ENCODE measurements at regions not wholly inside any gene's neighbourhood (a gene's known extent, or its start where the extent isn't known, plus 50 kb on each side); places are given as distances from the start of the nearest gene placed in this dataset.
A peak's percentile ranks its signal among the peaks of the same experiment; 100 is the strongest.

GRCh38 chr13:74907788-74908187 is 574.2 kb downstream of the TBC1D4 start:
- H3K79me2 ChIP-seq (ENCODE audit: control insufficient read depth in 1 of 2, insufficient read depth in 2 of 2, low read length in 2 of 2), result no peaks in the 10 kb centered on the region
- no peak for FAIRE-seq
- TF ChIP-seq CBX8 (IDR thresholded peaks at IDR 0.05; ENCODE audit: borderline replicate concordance, low read depth, low read length), result no peak

More at GRCh38 chr13:74907788-74908187, 574.2 kb downstream of the TBC1D4 start:
- H3K4me3 ChIP-seq (ENCODE audit: extremely low read depth in 1 of 4, insufficient read depth in 2 of 4, low read depth in 3 of 4, low read length in 4 of 4), result no peak overlapping the region
- H4K91ac ChIP-seq (replicated peaks; ENCODE audit: insufficient read length, low read length), result no peak overlapping the region
- WGBS, 2 experiments (ENCODE audit: extremely low coverage in 1 of 2, insufficient coverage in 1 of 2, insufficient read length in 1 of 2, insufficient replicate concordance in 2 of 2, low coverage in 1 of 2, low lambda C conversion rate in 2 of 2, missing lambda C conversion rate in 1 of 2), result 99% methylated on average over 5 of the region's 5 CpGs; no CpG with 5 or more reads in 1 of the 2 experiments
- H3K23me2 ChIP-seq (ENCODE audit: low read depth, low read length), result no peaks in the 10 kb centered on the region
- H3K14ac ChIP-seq (ENCODE audit: insufficient read length), result no peak overlapping the region
- H3K79me1 ChIP-seq (ENCODE audit: low read depth, low read length), result no peaks in the 10 kb centered on the region
- H3K4ac ChIP-seq (replicated peaks; ENCODE audit: insufficient read length, low read depth, low read length), result no peak overlapping the region
- H3K23ac ChIP-seq (ENCODE audit: insufficient read length), result no peak overlapping the region
- H4K20me1 ChIP-seq (replicated peaks in 1 of 2; ENCODE audit: control insufficient read depth in 1 of 2, insufficient read depth in 2 of 2, low read length in 2 of 2), result no peaks in the 10 kb centered on the region
- no peak overlapping the region for H3K4me2 ChIP-seq (ENCODE audit: insufficient read depth in 1 of 2, low read depth in 2 of 2, low read length in 2 of 2)
- H2BK120ac ChIP-seq (replicated peaks; ENCODE audit: low read depth, low read length), result no peak overlapping the region
- H2AFZ ChIP-seq (ENCODE audit: low read length), result 0 out of 2 replicates have a peak overlapping the region, but pooled peaks have one; percentile 29
- H2BK5ac ChIP-seq (ENCODE audit: low read depth, low read length), result no peak overlapping the region
- H3K36me3 ChIP-seq (ENCODE audit: control insufficient read depth in 2 of 4, insufficient read depth in 4 of 4, low read length in 3 of 4), result no peaks in the 10 kb centered on the region
- no peaks in the 10 kb centered on the region for H3K27me3 ChIP-seq (replicated peaks in 1 of 4; ENCODE audit: control insufficient read depth in 3 of 4, extremely low read depth in 1 of 4, insufficient read depth in 3 of 4, low read length in 3 of 4)
- H4K5ac ChIP-seq (ENCODE audit: insufficient read length, low read depth, low read length), result no peak overlapping the region
- H2BK12ac ChIP-seq (ENCODE audit: low read depth, low read length), result no peak overlapping the region
- POLR2A ChIA-PET (ENCODE audit: partially characterized antibody), result no interaction called here
- H3K9ac ChIP-seq (replicated peaks in 1 of 4; ENCODE audit: extremely low read depth in 1 of 4, low read depth in 3 of 4, low read length in 3 of 4), result no peak overlapping the region
- no peaks in the 10 kb centered on the region for H3K9me3 ChIP-seq (ENCODE audit: insufficient read depth in 2 of 2, low read depth in 1 of 2, low read length in 1 of 2)
- no peak overlapping the region for H2BK15ac ChIP-seq (ENCODE audit: low read length)
- no peak for DNase-seq (ENCODE audit: low read depth in 1 of 2, low spot score in 2 of 2)
- CTCF ChIA-PET (ENCODE audit: partially characterized antibody), result interaction anchor here (1.0 to 1.3 kb wide), 2 partner anchors 10 to 312 kb away, joined by 5 to 8 read pairs; no protein-coding TSS in a partner anchor
- H3K4me1 ChIP-seq (replicated peaks in 1 of 4; ENCODE audit: control insufficient read depth in 3 of 4, insufficient read depth in 4 of 4, low read length in 3 of 4), result no peaks in the 10 kb centered on the region
- no peak overlapping the region for H4K8ac ChIP-seq (ENCODE audit: extremely low read depth, insufficient read depth, low read length)
- H3K56ac ChIP-seq (replicated peaks; ENCODE audit: insufficient read length, low read depth, low read length), result no peak overlapping the region
- no peak overlapping the region for H2BK20ac ChIP-seq (ENCODE audit: low read length)
- no peak overlapping the region for H2AK5ac ChIP-seq (ENCODE audit: low read depth, low read length)
- no peak overlapping the region for H3K18ac ChIP-seq (ENCODE audit: extremely low read depth, low read length)
- no peak overlapping the region for H3K27ac ChIP-seq (ENCODE audit: low read depth, low read length)
